ENCODE measurements at regions not wholly inside any gene's neighbourhood (a gene's known extent, or its start where the extent isn't known, plus 50 kb on each side); places are given as distances from the start of the nearest gene placed in this dataset.

GRCh38 chr6:165987483-165988301 is 180.0 kb downstream of the TBXT start (continued):
- TF ChIP-seq REST (tag by site-specific recombination; IDR thresholded peaks at IDR 0.05) (no peak; the same call in 1 of the 2 replicates), ZFP69B (tag by site-specific recombination; IDR thresholded peaks at IDR 0.05) (peak; percentile 66; the same call in 1 of the 2 replicates), ZNF548 (tag by site-specific recombination; IDR thresholded peaks at IDR 0.05) (no peak), ZNF2 (tag by site-specific recombination; IDR thresholded peaks at IDR 0.05) (0 out of 2 replicates have a peak, but pooled peaks have one; percentile 14), ATF2 (tag by site-specific recombination; IDR thresholded peaks at IDR 0.05; ENCODE audit: low read depth) (peak; percentile 75; the same call in 1 of the 2 replicates), ZNF121 (tag by site-specific recombination; IDR thresholded peaks at IDR 0.05) (no peak), ZNF629 (tag by site-specific recombination; IDR thresholded peaks at IDR 0.05) (peak; percentile 95), ZNF76 (tag by site-specific recombination; IDR thresholded peaks at IDR 0.05; ENCODE audit: borderline replicate concordance, low read depth) (no peak), ZNF48 (tag by site-specific recombination; IDR thresholded peaks at IDR 0.05) (no peak), TRIM28 (IDR thresholded peaks at IDR 0.05; ENCODE audit: borderline replicate concordance, low read length) (no peak), ZNF266 (tag by site-specific recombination; IDR thresholded peaks at IDR 0.05; ENCODE audit: low read depth) (no peak), ZFP3 (tag by site-specific recombination; IDR thresholded peaks at IDR 0.05; ENCODE audit: low read depth) (no peak), HIC1 (tag by site-specific recombination; IDR thresholded peaks at IDR 0.05) (peak; percentile 66), ZNF324 (tag by site-specific recombination; IDR thresholded peaks at IDR 0.05) (no peak), HOXC10 (CRISPR knock-in tag; IDR thresholded peaks at IDR 0.05) (no peak), PRDM10 (tag by site-specific recombination; IDR thresholded peaks at IDR 0.05) (peak; percentile 85), ZNF292 (tag by site-specific recombination; IDR thresholded peaks at IDR 0.05; ENCODE audit: borderline replicate concordance, low read depth) (no peak), FEZF1 (tag by site-specific recombination; IDR thresholded peaks at IDR 0.05) (no peak), ZNF658 (tag by site-specific recombination; IDR thresholded peaks at IDR 0.05) (no peak)
- TF ChIP-seq, protein P1, sequence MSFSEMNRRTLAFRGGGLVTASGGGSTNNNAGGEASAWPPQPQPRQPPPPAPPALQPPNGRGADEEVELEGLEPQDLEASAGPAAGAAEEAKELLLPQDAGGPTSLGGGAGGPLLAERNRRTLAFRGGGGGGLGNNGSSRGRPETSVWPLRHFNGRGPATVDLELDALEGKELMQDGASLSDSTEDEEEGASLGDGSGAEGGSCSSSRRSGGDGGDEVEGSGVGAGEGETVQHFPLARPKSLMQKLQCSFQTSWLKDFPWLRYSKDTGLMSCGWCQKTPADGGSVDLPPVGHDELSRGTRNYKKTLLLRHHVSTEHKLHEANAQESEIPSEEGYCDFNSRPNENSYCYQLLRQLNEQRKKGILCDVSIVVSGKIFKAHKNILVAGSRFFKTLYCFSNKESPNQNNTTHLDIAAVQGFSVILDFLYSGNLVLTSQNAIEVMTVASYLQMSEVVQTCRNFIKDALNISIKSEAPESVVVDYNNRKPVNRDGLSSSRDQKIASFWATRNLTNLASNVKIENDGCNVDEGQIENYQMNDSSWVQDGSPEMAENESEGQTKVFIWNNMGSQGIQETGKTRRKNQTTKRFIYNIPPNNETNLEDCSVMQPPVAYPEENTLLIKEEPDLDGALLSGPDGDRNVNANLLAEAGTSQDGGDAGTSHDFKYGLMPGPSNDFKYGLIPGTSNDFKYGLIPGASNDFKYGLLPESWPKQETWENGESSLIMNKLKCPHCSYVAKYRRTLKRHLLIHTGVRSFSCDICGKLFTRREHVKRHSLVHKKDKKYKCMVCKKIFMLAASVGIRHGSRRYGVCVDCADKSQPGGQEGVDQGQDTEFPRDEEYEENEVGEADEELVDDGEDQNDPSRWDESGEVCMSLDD (tag by site-specific recombination; IDR thresholded peaks at IDR 0.05), result peak; percentile 53; the same call in 1 of the 2 replicates
- TF ChIP-seq, protein P2, sequence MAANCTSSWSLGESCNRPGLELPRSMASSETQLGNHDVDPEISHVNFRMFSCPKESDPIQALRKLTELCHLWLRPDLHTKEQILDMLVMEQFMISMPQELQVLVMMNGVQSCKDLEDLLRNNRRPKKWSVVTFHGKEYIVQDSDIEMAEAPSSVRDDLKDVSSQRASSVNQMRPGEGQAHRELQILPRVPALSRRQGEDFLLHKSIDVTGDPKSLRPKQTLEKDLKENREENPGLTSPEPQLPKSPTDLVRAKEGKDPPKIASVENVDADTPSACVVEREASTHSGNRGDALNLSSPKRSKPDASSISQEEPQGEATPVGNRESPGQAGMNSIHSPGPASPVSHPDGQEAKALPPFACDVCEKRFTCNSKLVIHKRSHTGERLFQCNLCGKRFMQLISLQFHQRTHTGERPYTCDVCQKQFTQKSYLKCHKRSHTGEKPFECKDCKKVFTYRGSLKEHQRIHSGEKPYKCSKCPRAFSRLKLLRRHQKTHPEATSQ (tag by site-specific recombination; IDR thresholded peaks at IDR 0.05), result no peak

Measured in HEK293 (cell line).